A673 (cell line): ENCODE measurements at regions not wholly inside any gene's neighbourhood (a gene's known extent, or its start where the extent isn't known, plus 50 kb on each side); places are given as distances from the start of the nearest gene placed in this dataset.

Experiments used
- EZH2 ChIP-seq: fragments of 200-600 bp; sonication (generic); IDR thresholded peaks from 2 replicates; pipeline ENCODE4 v1.6.1; 2017; ENCODE audit warnings: borderline replicate concordance, low read depth, mild to moderate bottlenecking, mixed read lengths, antibody characterized with exemption, low read length; ENCODE audit not compliant: poor library complexity, severe bottlenecking
- TF ChIP-seq, protein P1 (sequence below): fragments of 300-800, 200-600 bp; sonication (generic); conservative IDR thresholded peaks from 2 replicates; pipeline ENCODE4 v1.5.1; 2017; ENCODE audit warnings: low read depth, mild to moderate bottlenecking, antibody characterized with exemption, low read length, moderate library complexity, mixed read lengths

DNA sequence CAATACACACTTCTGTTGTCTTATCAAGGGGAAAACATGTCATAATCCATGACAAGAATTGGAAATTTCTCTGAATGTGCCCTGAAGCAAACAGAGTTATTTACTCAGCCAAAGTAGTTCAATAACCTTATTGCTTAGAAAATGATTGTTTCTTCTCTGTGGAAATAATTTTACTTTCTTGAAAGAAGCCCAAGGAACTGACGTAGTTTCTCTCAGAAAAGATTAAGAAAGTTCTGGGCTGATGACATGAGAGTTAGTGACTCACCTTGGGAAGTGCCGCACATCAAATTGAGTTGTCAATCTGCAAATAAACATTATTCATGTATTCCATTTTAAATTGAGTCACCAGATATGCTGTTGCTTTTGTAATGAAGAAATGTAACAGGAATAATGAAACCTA is 418.6 kb upstream of the LRRC4C start:
- TF ChIP-seq, protein P1, sequence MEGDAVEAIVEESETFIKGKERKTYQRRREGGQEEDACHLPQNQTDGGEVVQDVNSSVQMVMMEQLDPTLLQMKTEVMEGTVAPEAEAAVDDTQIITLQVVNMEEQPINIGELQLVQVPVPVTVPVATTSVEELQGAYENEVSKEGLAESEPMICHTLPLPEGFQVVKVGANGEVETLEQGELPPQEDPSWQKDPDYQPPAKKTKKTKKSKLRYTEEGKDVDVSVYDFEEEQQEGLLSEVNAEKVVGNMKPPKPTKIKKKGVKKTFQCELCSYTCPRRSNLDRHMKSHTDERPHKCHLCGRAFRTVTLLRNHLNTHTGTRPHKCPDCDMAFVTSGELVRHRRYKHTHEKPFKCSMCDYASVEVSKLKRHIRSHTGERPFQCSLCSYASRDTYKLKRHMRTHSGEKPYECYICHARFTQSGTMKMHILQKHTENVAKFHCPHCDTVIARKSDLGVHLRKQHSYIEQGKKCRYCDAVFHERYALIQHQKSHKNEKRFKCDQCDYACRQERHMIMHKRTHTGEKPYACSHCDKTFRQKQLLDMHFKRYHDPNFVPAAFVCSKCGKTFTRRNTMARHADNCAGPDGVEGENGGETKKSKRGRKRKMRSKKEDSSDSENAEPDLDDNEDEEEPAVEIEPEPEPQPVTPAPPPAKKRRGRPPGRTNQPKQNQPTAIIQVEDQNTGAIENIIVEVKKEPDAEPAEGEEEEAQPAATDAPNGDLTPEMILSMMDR: no peak
- no peak for TF ChIP-seq EZH2
